Right ventricle myocardium inferior (tissue), 1 donor: ENCODE measurements at regions not wholly inside any gene's neighbourhood (a gene's known extent, or its start where the extent isn't known, plus 50 kb on each side); places are given as distances from the start of the nearest gene placed in this dataset.

ENCODE experiments used
- ATAC-seq: fragments of 200-7000 bp; cut with Tn5 transposase; one replicate; pipeline ENCODE4 v1.9.1; 2020; ENCODE audit warnings: mild to moderate bottlenecking, moderate library complexity
- DNase-seq: peaks from one replicate; pipeline ENCODE4 v3.0.0; 2021; ENCODE audit errors: missing footprints
- intact Hi-C: fragments of 100-400 bp; cut with DNase I; formaldehyde crosslinking; loops from one replicate; pipeline ENCODE4 v1.11.0; 2022
- donor health status: DM: no; HTN: yes; CAD: no; lungs with severe emphysema.

GRCh38 chr3:34988296-34988695, 651.0 kb upstream of the ARPP21 start:
- no peak for DNase-seq
- intact Hi-C loops: no loop called here
- ATAC-seq: no peak

- DNase-seq (no peak), ATAC-seq (no peak)
- intact Hi-C loops: no loop called here
These were observed 643.4 kb upstream of the ARPP21 start for GRCh38 chr3:34995796-34996430.

GRCh38 chr3:34998902-34999301, 640.4 kb upstream of the ARPP21 start:
- intact Hi-C loops: no loop called here
- no peak for DNase-seq

GRCh38 chr3:35012214-35012613, 627.1 kb upstream of the ARPP21 start:
- DNase-seq (no peak), ATAC-seq (no peak)
- intact Hi-C loops: no loop called here

More at GRCh38 chr3:34998902-34999301, 640.4 kb upstream of the ARPP21 start:
- no peak for ATAC-seq

- ATAC-seq (no peak), DNase-seq (no peak)
- intact Hi-C loops: no loop called here
These were observed 611.2 kb upstream of the ARPP21 start for GRCh38 chr3:35028157-35028556.

- DNase-seq (no peak), ATAC-seq (no peak)
- intact Hi-C loops: no loop called here
These were observed 596.9 kb upstream of the ARPP21 start for GRCh38 chr3:35042210-35042991.

GRCh38 chr3:35043040-35043439, 596.3 kb upstream of the ARPP21 start:
- intact Hi-C loops: no loop called here
- DNase-seq (no peak), ATAC-seq (no peak)

GRCh38 chr3:35044190-35044589, 595.1 kb upstream of the ARPP21 start:
- intact Hi-C loops: no loop called here
- ATAC-seq (no peak), DNase-seq (no peak)

GRCh38 chr3:35045118-35045517, 594.2 kb upstream of the ARPP21 start:
- no peak for DNase-seq
- ATAC-seq: no peak
- intact Hi-C loops: no loop called here

- ATAC-seq: no peak
- no peak for DNase-seq
- intact Hi-C loops: no loop called here
These were observed 574.6 kb upstream of the ARPP21 start for GRCh38 chr3:35064761-35065160.

- ATAC-seq (no peak), DNase-seq (no peak)
- intact Hi-C loops: no loop called here
These were observed 573.4 kb upstream of the ARPP21 start for GRCh38 chr3:35065891-35066290.

GRCh38 chr3:35067750-35068149, 571.6 kb upstream of the ARPP21 start:
- no peak for DNase-seq
- no peak for ATAC-seq
- intact Hi-C loops: no loop called here

GRCh38 chr3:35070088-35070487, 569.2 kb upstream of the ARPP21 start:
- ATAC-seq: no peak
- intact Hi-C loops: no loop called here
- no peak for DNase-seq

- intact Hi-C loops: no loop called here
- DNase-seq: no peak
- ATAC-seq: no peak
These were observed 567.6 kb upstream of the ARPP21 start for GRCh38 chr3:35071772-35072171.

- intact Hi-C loops: no loop called here
- ATAC-seq: no peak
- DNase-seq: no peak
These were observed 560.5 kb upstream of the ARPP21 start for GRCh38 chr3:35078780-35079179.

GRCh38 chr3:35079403-35079802, 559.9 kb upstream of the ARPP21 start:
- DNase-seq (no peak), ATAC-seq (no peak)
- intact Hi-C loops: no loop called here

- DNase-seq: no peak
- intact Hi-C loops: no loop called here
- no peak for ATAC-seq
These were observed 557.4 kb upstream of the ARPP21 start for GRCh38 chr3:35081899-35082298.

- ATAC-seq: no peak
- intact Hi-C loops: no loop called here
- no peak for DNase-seq
These were observed 550.4 kb upstream of the ARPP21 start for GRCh38 chr3:35088943-35089342.

GRCh38 chr3:35114686-35115085, 524.6 kb upstream of the ARPP21 start:
- intact Hi-C loops: no loop called here
- no peak for ATAC-seq
- DNase-seq: no peak

GRCh38 chr3:35120026-35120425, 519.3 kb upstream of the ARPP21 start:
- ATAC-seq (no peak), DNase-seq (no peak)
- intact Hi-C loops: no loop called here

- DNase-seq (no peak), ATAC-seq (no peak)
- intact Hi-C loops: no loop called here
These were observed 501.7 kb upstream of the ARPP21 start for GRCh38 chr3:35137612-35138011.
